DND-41 (cell line): ENCODE measurements at regions not wholly inside any gene's neighbourhood (a gene's known extent, or its start where the extent isn't known, plus 50 kb on each side); places are given as distances from the start of the nearest gene placed in this dataset.
"Not testable (repeated sequence)": the region's sequence is repeated elsewhere in the genome, so short reads cannot be mapped to it uniquely, and the experiment has no call there.

Source experiments
- ATAC-seq: fragments of 200-7000 bp; cut with Tn5 transposase; 3 replicates; pipeline ENCODE4 v1.9.1; 2021; ENCODE audit warnings: low read depth; ENCODE audit not compliant: insufficient read depth
- DNase-seq: peaks from one replicate; pipeline ENCODE4 v3.0.0-alpha.2; 2020
- H2AFZ ChIP-seq: 2 replicates; pipeline ENCODE4 v1.6.0; 2012; ENCODE audit warnings: low read depth, low read length
- H3K27ac ChIP-seq: 2 replicates; pipeline ENCODE4 v1.5.1; 2012; ENCODE audit warnings: low read length, inconsistent platforms
- H3K27me3 ChIP-seq: fragments of 200-600 bp; sonication (generic); 2 replicates; pipeline ENCODE4 v1.6.0; 2012; ENCODE audit warnings: low read length, mild to moderate bottlenecking, inconsistent platforms; ENCODE audit not compliant: insufficient read depth, poor library complexity
- H3K36me3 ChIP-seq: 2 replicates; pipeline ENCODE4 v1.5.1; 2012; ENCODE audit warnings: low read length, inconsistent platforms; ENCODE audit not compliant: insufficient read depth
- H3K4me1 ChIP-seq: 2 replicates; pipeline ENCODE4 v1.5.1; 2012; ENCODE audit warnings: mild to moderate bottlenecking, low read length; ENCODE audit not compliant: insufficient read depth
- H3K4me2 ChIP-seq: 2 replicates; pipeline ENCODE4 v1.6.0; 2012; ENCODE audit warnings: mild to moderate bottlenecking, moderate library complexity, low read length, inconsistent platforms; ENCODE audit not compliant: insufficient read depth
- H3K4me3 ChIP-seq, 2 experiments: fragments of 200-600 bp in 1 of 2; shearing (Covaris generic) in 1 of 2; 2 replicates each; pipeline ENCODE4 v1.5.1; 2012 to 2016; ENCODE audit warnings: inconsistent platforms in 2 of 2, low read length in 2 of 2, mild to moderate bottlenecking in 2 of 2, low read depth in 1 of 2, moderate library complexity in 1 of 2
- H3K79me2 ChIP-seq: 2 replicates; pipeline ENCODE4 v1.6.0; 2012; ENCODE audit warnings: low read length, inconsistent platforms; ENCODE audit not compliant: insufficient read depth
- H3K9ac ChIP-seq: 2 replicates; pipeline ENCODE4 v1.6.0; 2012; ENCODE audit warnings: low read depth, mild to moderate bottlenecking, inconsistent platforms, low read length, moderate library complexity
- H3K9me3 ChIP-seq: 2 replicates; pipeline ENCODE4 v1.5.1; 2012; ENCODE audit warnings: low read length, moderate library complexity, mild to moderate bottlenecking, inconsistent platforms; ENCODE audit not compliant: insufficient read depth, severe bottlenecking
- H4K20me1 ChIP-seq: 2 replicates; pipeline ENCODE4 v1.6.0; 2012; ENCODE audit warnings: low read length; ENCODE audit not compliant: insufficient read depth
- CTCF ChIP-seq: IDR thresholded peaks from 2 replicates; pipeline ENCODE4 v1.5.1; 2012; ENCODE audit warnings: borderline replicate concordance, low read length, moderate library complexity, mild to moderate bottlenecking; ENCODE audit not compliant: poor library complexity, severe bottlenecking; ENCODE audit errors: extremely low read depth
- EZH2 ChIP-seq: IDR thresholded peaks from 3 replicates; pipeline ENCODE4 v1.6.1; 2012; ENCODE audit warnings: borderline replicate concordance, low read depth, mild to moderate bottlenecking, moderate library complexity, low read length, inconsistent platforms; ENCODE audit not compliant: severe bottlenecking

GRCh38 chr9:100739666-100740065, 161.8 kb downstream of the CAVIN4 start:
- Histone ChIP-seq H3K9ac (no peak overlapping the region), H3K36me3 (no peaks in the 10 kb centered on the region), H3K4me3 (no peak overlapping the region), H2AFZ (no peak overlapping the region), H3K27ac (no peak overlapping the region), H3K4me1 (no peaks in the 10 kb centered on the region), H3K4me2 (no peak overlapping the region), H3K9me3 (no peaks in the 10 kb centered on the region), H3K79me2 (no peaks in the 10 kb centered on the region), H3K27me3 (no peaks in the 10 kb centered on the region), H4K20me1 (no peaks in the 10 kb centered on the region)
- ATAC-seq (no peak), DNase-seq (no peak)
- TF ChIP-seq EZH2 = no peak
- no peak for TF ChIP-seq CTCF

- not testable (repeated sequence) for DNase-seq, H3K4me2 ChIP-seq, H3K36me3 ChIP-seq, ATAC-seq, H2AFZ ChIP-seq, H3K27ac ChIP-seq, H3K4me3 ChIP-seq, H3K9ac ChIP-seq, H3K4me1 ChIP-seq, H4K20me1 ChIP-seq, H3K27me3 ChIP-seq, H3K79me2 ChIP-seq, H3K9me3 ChIP-seq
Observed at GRCh38 chr9:100748930-100749329, 171.1 kb downstream of the CAVIN4 start.

DNA sequence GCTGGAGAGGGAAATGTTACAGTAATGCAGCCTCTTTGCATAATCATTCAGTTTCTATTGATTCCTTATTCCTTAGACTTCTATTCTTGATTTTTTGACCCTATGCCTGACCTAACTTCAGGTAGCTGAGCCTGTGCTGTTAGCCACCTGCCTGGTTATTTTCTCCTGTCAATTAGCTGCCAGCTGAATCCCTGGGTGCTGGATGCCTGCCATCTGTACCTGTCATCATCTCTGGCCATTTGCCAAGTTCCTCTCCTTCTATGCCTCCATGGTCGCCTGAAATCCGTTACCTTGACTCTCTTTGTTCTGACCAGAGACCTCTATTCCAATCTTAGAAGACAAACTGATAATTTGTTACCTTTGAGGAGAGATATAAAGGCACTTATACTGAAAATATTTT, 178.3 kb downstream of the CAVIN4 start:
- H3K36me3 ChIP-seq = no peaks in the 10 kb centered on the region
- H3K27me3 ChIP-seq = no peaks in the 10 kb centered on the region
- no peaks in the 10 kb centered on the region for H3K9me3 ChIP-seq
- H3K4me3 ChIP-seq = no peak overlapping the region
- H4K20me1 ChIP-seq = no peaks in the 10 kb centered on the region
- no peak overlapping the region for H3K27ac ChIP-seq
- ATAC-seq (no peak), DNase-seq (no peak)
- no peaks in the 10 kb centered on the region for H3K79me2 ChIP-seq
- no peak overlapping the region for H3K4me2 ChIP-seq
- H3K4me1 ChIP-seq = no peaks in the 10 kb centered on the region
- no peak overlapping the region for H3K9ac ChIP-seq
- no peak overlapping the region for H2AFZ ChIP-seq
- TF ChIP-seq CTCF (no peak), EZH2 (no peak)

GRCh38 chr9:100759215-100759614, 181.3 kb downstream of the CAVIN4 start:
- Histone ChIP-seq H4K20me1 (no peaks in the 10 kb centered on the region), H3K4me1 (no peaks in the 10 kb centered on the region), H3K27me3 (no peaks in the 10 kb centered on the region), H3K9ac (no peak overlapping the region), H3K4me2 (no peak overlapping the region), H2AFZ (no peak overlapping the region), H3K36me3 (no peaks in the 10 kb centered on the region), H3K27ac (no peak overlapping the region), H3K4me3 (no peak overlapping the region), H3K79me2 (no peaks in the 10 kb centered on the region), H3K9me3 (no peaks in the 10 kb centered on the region)
- no peak for DNase-seq
- no peak for TF ChIP-seq EZH2
- no peak for TF ChIP-seq CTCF
- no peak for ATAC-seq
